H1 (cell line): ENCODE measurements at regions not wholly inside any gene's neighbourhood (a gene's known extent, or its start where the extent isn't known, plus 50 kb on each side); places are given as distances from the start of the nearest gene placed in this dataset.

ENCODE experiments used
- ATF2 ChIP-seq: IDR thresholded peaks from 2 replicates; pipeline ENCODE4 v1.6.1; 2012; ENCODE audit warnings: low read length, inconsistent platforms
- BCL11A ChIP-seq, 2 experiments: IDR thresholded peaks; one replicate each; pipeline ENCODE4 v1.6.1; 2011; ENCODE audit warnings: low read depth in 2 of 2, low read length in 2 of 2, mild to moderate bottlenecking in 2 of 2
- CHD7 ChIP-seq: fragments of 300-600 bp; sonication (generic); IDR thresholded peaks from 2 replicates; pipeline ENCODE4 v1.7.1; 2012; ENCODE audit warnings: low read length, moderate library complexity, mild to moderate bottlenecking, inconsistent platforms; ENCODE audit not compliant: insufficient replicate concordance
- CTCF ChIP-seq, 3 experiments: IDR thresholded peaks; 1 replicate in 2 of 3; 2 replicates in 1 of 3; pipeline versions ENCODE4 v1.5.1 to v1.6.1; 2011; ENCODE audit warnings: low read length in 3 of 3, mild to moderate bottlenecking in 3 of 3, inconsistent platforms in 2 of 3, low read depth in 1 of 3, moderate library complexity in 1 of 3; ENCODE audit not compliant: insufficient read depth in 1 of 3; ENCODE audit errors: control extremely low read depth in 1 of 3
- EZH2 ChIP-seq: fragments of 200-600 bp; sonication (generic); IDR thresholded peaks from 2 replicates; pipeline ENCODE4 v1.7.1; 2012; ENCODE audit warnings: low read depth, mild to moderate bottlenecking, moderate library complexity, low read length, inconsistent platforms; ENCODE audit not compliant: severe bottlenecking
- GTF2F1 ChIP-seq: IDR thresholded peaks from 2 replicates; pipeline ENCODE4 v1.6.1; 2012; ENCODE audit warnings: low read depth, low read length, improper control_type of control experiment, borderline replicate concordance
- SP4 ChIP-seq: IDR thresholded peaks from 2 replicates; pipeline ENCODE4 v1.6.1; 2012; ENCODE audit warnings: low read length, inconsistent platforms

DNA sequence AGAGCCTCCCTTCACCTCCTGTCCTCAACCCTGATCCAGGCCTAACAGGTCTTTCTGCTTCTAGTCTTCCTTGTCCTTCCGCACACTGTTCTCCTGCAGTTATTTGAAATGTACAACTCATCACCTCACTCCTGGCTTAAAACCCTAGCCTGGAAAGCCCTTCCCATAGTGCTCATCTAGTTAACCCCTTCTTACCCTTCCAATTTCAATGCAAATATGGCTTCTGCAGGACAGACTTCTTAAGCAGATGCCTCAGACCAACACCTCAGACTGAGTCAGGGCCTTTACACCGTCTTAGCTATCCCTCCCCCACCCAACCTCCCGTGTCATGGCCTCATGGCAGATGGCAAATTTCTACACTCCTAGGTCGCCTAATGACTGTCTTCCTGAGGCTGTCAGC lies 130.4 kb downstream of the BCOR start (continued):
- no peak for TF ChIP-seq CHD7
- TF ChIP-seq SP4: no peak
- no peak for TF ChIP-seq ATF2
- TF ChIP-seq GTF2F1: no peak
- no peak for TF ChIP-seq EZH2
- no peak for TF ChIP-seq CTCF (IDR thresholded peaks at IDR 0.05; ENCODE audit: control extremely low read depth in 1 of 3, insufficient read depth in 1 of 3, low read depth in 1 of 3, low read length in 3 of 3)
- TF ChIP-seq BCL11A (IDR thresholded peaks at IDR 0.05; ENCODE audit: low read depth in 2 of 2, low read length in 2 of 2): no peak
